H1 (cell line): ENCODE measurements at regions not wholly inside any gene's neighbourhood (a gene's known extent, or its start where the extent isn't known, plus 50 kb on each side); places are given as distances from the start of the nearest gene placed in this dataset.
A peak's percentile ranks its signal among the peaks of the same experiment; 100 is the strongest.

Experiments
- RAD21 ChIP-seq, 2 experiments: IDR thresholded peaks in 1 of 2; conservative IDR thresholded peaks in 1 of 2; 2 replicates each; pipeline ENCODE4 v1.6.1; 2011; ENCODE audit warnings: low read depth in 2 of 2, low read length in 2 of 2, improper control_type of control experiment in 1 of 2, inconsistent platforms in 1 of 2, mild to moderate bottlenecking in 1 of 2, moderate library complexity in 1 of 2
- SP2 ChIP-seq: IDR thresholded peaks from 2 replicates; pipeline ENCODE4 v1.6.1; 2012; ENCODE audit warnings: mild to moderate bottlenecking, low read length, inconsistent platforms
- SUZ12 ChIP-seq: fragments of 200-600 bp; sonication (generic); IDR thresholded peaks from 2 replicates; pipeline ENCODE4 v1.6.1; 2012; ENCODE audit warnings: mild to moderate bottlenecking, inconsistent platforms, low read length, moderate library complexity, mixed read lengths
- TF ChIP-seq, protein P1 (sequence below), 3 experiments: IDR thresholded peaks; 1 replicate in 2 of 3; 2 replicates in 1 of 3; pipeline versions ENCODE4 v1.5.1 to v1.6.1; 2011; ENCODE audit warnings: low read length in 3 of 3, mild to moderate bottlenecking in 3 of 3, inconsistent platforms in 2 of 3, low read depth in 1 of 3, moderate library complexity in 1 of 3; ENCODE audit not compliant: insufficient read depth in 1 of 3; ENCODE audit errors: control extremely low read depth in 1 of 3

DNA sequence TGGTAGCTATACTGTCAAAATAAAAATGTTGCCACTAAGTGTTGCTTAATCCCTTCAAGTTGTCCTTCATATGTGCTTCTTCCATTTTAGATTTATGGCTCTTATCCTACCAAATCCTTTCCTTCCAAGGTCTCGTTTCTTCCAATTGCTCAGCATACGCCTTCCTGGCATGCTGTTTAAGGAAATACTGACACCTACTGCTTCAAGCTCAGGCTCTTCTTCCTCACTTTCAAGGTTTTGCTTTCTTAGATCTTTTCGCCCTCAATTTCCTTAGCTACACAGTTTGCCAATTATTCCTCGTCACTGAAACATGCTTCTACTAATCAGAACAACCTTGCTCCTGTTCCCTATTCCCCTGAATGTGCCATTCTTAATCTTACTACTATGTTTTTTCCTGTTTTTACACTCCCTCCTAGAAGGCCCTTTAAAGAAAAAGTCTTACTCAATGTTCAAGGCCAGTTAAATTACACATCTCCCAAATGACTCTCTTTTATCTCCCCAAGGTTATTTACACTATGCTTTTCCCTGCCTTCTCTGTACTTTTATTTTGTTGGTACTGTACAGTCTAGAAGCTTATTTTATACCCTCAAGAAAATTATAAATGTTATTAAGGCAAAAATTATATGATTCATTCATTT is 343.1 kb downstream of the MZT1 start (continued):
- no peak for TF ChIP-seq SUZ12
- TF ChIP-seq, protein P1, sequence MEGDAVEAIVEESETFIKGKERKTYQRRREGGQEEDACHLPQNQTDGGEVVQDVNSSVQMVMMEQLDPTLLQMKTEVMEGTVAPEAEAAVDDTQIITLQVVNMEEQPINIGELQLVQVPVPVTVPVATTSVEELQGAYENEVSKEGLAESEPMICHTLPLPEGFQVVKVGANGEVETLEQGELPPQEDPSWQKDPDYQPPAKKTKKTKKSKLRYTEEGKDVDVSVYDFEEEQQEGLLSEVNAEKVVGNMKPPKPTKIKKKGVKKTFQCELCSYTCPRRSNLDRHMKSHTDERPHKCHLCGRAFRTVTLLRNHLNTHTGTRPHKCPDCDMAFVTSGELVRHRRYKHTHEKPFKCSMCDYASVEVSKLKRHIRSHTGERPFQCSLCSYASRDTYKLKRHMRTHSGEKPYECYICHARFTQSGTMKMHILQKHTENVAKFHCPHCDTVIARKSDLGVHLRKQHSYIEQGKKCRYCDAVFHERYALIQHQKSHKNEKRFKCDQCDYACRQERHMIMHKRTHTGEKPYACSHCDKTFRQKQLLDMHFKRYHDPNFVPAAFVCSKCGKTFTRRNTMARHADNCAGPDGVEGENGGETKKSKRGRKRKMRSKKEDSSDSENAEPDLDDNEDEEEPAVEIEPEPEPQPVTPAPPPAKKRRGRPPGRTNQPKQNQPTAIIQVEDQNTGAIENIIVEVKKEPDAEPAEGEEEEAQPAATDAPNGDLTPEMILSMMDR (IDR thresholded peaks at IDR 0.05; ENCODE audit: control extremely low read depth in 1 of 3, insufficient read depth in 1 of 3, low read depth in 1 of 3, low read length in 3 of 3) = peak in 2 of 3 experiments; percentile 5 to 36; a peak in 1 of 4 replicates
- no peak for TF ChIP-seq SP2
- peak; percentile 58 to 67 for TF ChIP-seq RAD21 (IDR thresholded peaks at IDR 0.05 in 1 of 2, conservative IDR thresholded peaks at IDR 0.05 in 1 of 2; ENCODE audit: low read depth in 2 of 2, low read length in 2 of 2)
